ENCODE measurements at regions not wholly inside any gene's neighbourhood (a gene's known extent, or its start where the extent isn't known, plus 50 kb on each side); places are given as distances from the start of the nearest gene placed in this dataset.

DNA sequence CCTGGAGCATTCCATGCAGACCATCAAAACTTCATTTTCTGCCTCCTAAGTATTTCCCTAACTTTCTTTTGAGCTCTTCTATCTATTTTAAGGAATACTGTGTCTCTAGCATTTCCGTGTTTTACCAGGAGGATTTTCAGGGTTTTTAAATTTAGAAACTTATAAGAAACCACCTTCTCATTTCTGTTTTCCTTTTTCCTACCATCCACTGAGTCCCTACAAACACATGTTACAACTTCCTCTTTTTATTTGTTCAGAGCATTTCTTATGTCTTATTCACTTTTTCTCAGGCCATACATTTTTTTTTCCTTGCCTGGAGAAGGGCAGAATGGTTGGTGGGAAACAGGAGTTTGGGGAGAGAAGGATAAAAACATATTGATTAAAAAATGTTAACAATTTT lies 130.0 kb upstream of the BMP5 start:
- Histone ChIP-seq H3K9ac (ENCODE audit: low read depth in 1 of 3, low read length in 3 of 3) (no peak overlapping the region), H3K9me3 (ENCODE audit: control insufficient read depth in 3 of 3, low read length in 3 of 3) (peaks cover 0 to 3% (median 0%) of the 10 kb centered on the region in 3 donors), H3K27me3 (ENCODE audit: control insufficient read depth in 3 of 3, insufficient read depth in 3 of 3, low read length in 3 of 3) (no peaks in the 10 kb centered on the region), H3K4me3 (ENCODE audit: low read length in 3 of 3) (no peak overlapping the region), H3K27ac (ENCODE audit: low read depth, low read length) (no peak overlapping the region), H3K36me3 (ENCODE audit: control insufficient read depth in 3 of 3, insufficient read depth in 3 of 3, low read length in 3 of 3) (no peaks in the 10 kb centered on the region), H3K4me1 (ENCODE audit: control insufficient read depth in 3 of 3, insufficient read depth in 3 of 3, low read length in 3 of 3) (no peaks in the 10 kb centered on the region)

DNA sequence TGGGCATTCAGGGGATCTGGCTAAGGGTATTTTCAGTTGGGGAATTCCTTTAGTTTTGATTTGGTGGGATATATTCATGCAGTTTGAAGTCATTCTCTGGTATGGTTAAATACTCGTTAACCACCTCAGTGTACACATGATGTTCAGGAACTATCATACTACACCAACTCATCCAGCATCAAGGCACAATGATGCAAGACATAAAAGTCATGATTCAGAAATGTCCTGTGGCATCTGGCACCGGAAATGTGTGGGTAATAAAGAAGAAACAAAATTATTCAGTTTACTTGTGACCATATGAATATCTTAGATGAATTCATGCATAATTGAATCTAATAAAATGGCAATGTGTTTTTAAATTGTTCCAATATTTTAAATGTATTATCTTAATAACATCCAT lies 129.0 kb upstream of the BMP5 start:
- H3K27ac ChIP-seq (ENCODE audit: low read depth, low read length) = no peak overlapping the region
- peaks cover 0 to 3% (median 0%) of the 10 kb centered on the region in 3 donors for H3K9me3 ChIP-seq (ENCODE audit: control insufficient read depth in 3 of 3, low read length in 3 of 3)
- H3K9ac ChIP-seq (ENCODE audit: low read depth in 1 of 3, low read length in 3 of 3) = no peak overlapping the region
- H3K4me3 ChIP-seq (ENCODE audit: low read length in 3 of 3) = no peak overlapping the region
- no peaks in the 10 kb centered on the region for H3K27me3 ChIP-seq (ENCODE audit: control insufficient read depth in 3 of 3, insufficient read depth in 3 of 3, low read length in 3 of 3)
- no peaks in the 10 kb centered on the region for H3K4me1 ChIP-seq (ENCODE audit: control insufficient read depth in 3 of 3, insufficient read depth in 3 of 3, low read length in 3 of 3)
- H3K36me3 ChIP-seq (ENCODE audit: control insufficient read depth in 3 of 3, insufficient read depth in 3 of 3, low read length in 3 of 3) = no peaks in the 10 kb centered on the region

DNA sequence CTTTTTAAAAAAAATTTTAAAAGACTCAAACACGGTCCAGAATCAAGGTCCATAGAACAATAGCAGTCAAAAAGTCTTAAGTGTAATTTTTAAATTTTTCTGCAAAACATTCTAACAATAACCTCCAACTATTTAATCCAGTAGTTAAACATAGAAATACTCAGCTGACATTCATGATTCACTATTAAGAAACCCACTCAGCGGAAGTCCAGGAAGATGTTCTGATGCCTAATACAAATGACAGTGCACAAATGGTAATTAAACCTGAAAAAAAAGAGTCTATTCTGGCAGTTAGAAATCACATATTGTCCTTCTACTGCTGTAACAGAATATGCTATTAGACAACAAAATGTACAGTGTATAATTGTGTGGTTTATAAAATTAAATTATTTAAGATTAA lies 128.2 kb upstream of the BMP5 start:
- Histone ChIP-seq H3K27ac (ENCODE audit: low read depth, low read length) (no peak overlapping the region), H3K27me3 (ENCODE audit: control insufficient read depth in 3 of 3, insufficient read depth in 3 of 3, low read length in 3 of 3) (no peaks in the 10 kb centered on the region), H3K4me1 (ENCODE audit: control insufficient read depth in 3 of 3, insufficient read depth in 3 of 3, low read length in 3 of 3) (no peaks in the 10 kb centered on the region), H3K4me3 (ENCODE audit: low read length in 3 of 3) (no peak overlapping the region), H3K9ac (ENCODE audit: low read depth in 1 of 3, low read length in 3 of 3) (no peak overlapping the region), H3K36me3 (ENCODE audit: control insufficient read depth in 3 of 3, insufficient read depth in 3 of 3, low read length in 3 of 3) (no peaks in the 10 kb centered on the region), H3K9me3 (ENCODE audit: control insufficient read depth in 3 of 3, low read length in 3 of 3) (no peaks in the 10 kb centered on the region)

DNA sequence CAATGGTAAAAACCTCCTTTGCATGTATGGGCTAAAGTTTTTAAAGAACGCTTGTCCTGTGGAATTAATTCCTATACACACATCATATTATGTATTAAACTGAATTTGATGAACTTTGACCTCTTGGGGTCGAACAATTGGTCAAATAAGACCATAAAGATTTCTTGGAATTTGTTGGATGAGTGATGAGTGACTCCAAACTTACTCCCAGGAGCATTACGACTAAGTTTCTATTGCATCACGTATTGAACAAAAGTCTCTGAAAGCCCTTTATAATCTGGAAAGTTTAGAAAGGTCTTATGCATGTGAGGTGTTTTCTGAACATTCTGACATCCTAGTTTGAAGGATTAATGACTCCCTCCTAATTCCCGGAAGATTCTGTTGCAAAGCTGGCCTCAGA lies 126.9 kb upstream of the BMP5 start:
- H3K36me3 ChIP-seq (ENCODE audit: control insufficient read depth in 3 of 3, insufficient read depth in 3 of 3, low read length in 3 of 3) = no peaks in the 10 kb centered on the region
- no peaks in the 10 kb centered on the region for H3K9me3 ChIP-seq (ENCODE audit: control insufficient read depth in 3 of 3, low read length in 3 of 3)
- no peaks in the 10 kb centered on the region for H3K27me3 ChIP-seq (ENCODE audit: control insufficient read depth in 3 of 3, insufficient read depth in 3 of 3, low read length in 3 of 3)
- H3K9ac ChIP-seq (ENCODE audit: low read depth in 1 of 3, low read length in 3 of 3) = no peak overlapping the region
- no peak overlapping the region for H3K4me3 ChIP-seq (ENCODE audit: low read length in 3 of 3)
- H3K27ac ChIP-seq (ENCODE audit: low read depth, low read length) = no peak overlapping the region
- no peaks in the 10 kb centered on the region for H3K4me1 ChIP-seq (ENCODE audit: control insufficient read depth in 3 of 3, insufficient read depth in 3 of 3, low read length in 3 of 3)

DNA sequence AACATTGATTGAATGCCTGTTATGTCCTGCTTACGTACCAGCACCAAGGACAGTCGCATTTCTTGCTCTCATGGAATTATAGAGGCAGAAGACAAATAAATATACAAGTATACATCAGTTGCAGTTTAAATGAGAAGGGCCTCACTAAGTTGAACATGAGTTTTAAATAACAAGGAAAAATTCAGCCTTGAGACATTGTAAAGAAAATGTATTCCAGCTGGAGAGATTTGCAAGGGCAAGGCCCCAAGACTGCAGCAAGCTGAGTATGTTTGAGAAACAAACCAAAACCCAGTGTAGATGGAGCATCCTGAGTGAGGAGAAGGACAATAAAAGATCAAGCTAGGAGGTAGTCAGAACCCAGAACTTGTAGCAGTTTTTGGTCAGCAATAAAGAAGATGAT lies 123.2 kb upstream of the BMP5 start:
- H3K4me3 ChIP-seq (ENCODE audit: low read length in 3 of 3) = no peak overlapping the region
- no peak overlapping the region for H3K27ac ChIP-seq (ENCODE audit: low read depth, low read length)
- H3K9ac ChIP-seq (ENCODE audit: low read depth in 1 of 3, low read length in 3 of 3) = no peak overlapping the region
- no peaks in the 10 kb centered on the region for H3K27me3 ChIP-seq (ENCODE audit: control insufficient read depth in 3 of 3, insufficient read depth in 3 of 3, low read length in 3 of 3)
- H3K4me1 ChIP-seq (ENCODE audit: control insufficient read depth in 3 of 3, insufficient read depth in 3 of 3, low read length in 3 of 3) = no peaks in the 10 kb centered on the region
- H3K9me3 ChIP-seq (ENCODE audit: control insufficient read depth in 3 of 3, low read length in 3 of 3) = peaks cover 0 to 2% (median 0%) of the 10 kb centered on the region in 3 donors
- H3K36me3 ChIP-seq (ENCODE audit: control insufficient read depth in 3 of 3, insufficient read depth in 3 of 3, low read length in 3 of 3) = no peaks in the 10 kb centered on the region

DNA sequence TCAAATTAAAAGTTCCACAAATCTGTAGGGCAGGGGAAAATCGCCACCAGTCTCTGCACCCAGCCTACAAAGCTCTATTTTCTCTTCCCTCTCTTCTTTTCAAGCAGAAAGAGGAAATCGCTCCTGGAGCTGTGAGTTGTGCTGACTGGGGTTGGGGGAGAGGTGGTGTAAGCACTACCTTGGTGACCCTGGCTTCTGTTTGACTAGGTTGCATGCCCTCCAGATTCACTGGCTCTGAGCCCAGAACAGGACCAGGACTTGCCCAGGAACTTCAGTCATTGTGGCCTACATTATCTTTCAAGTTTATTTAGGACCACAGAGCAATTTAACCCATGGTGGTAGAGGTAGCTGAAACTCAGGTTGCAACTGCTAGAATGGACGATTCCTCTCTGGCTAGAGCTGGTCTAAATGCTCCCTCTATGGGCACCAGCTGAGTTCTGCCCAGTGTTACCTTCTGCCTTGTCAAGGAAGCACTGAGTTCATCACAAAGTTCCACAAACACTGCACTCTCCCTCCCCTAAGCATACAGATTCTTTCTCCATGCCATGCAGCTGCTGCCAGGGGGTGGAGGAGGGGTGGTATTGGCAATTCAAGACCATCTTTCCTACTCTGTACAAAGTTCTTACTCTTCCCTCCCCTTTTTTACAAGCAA lies 122.0 kb upstream of the BMP5 start:
- Histone ChIP-seq H3K27ac (ENCODE audit: low read depth, low read length) (no peak overlapping the region), H3K9ac (ENCODE audit: low read depth in 1 of 3, low read length in 3 of 3) (no peak overlapping the region), H3K4me1 (ENCODE audit: control insufficient read depth in 3 of 3, insufficient read depth in 3 of 3, low read length in 3 of 3) (no peaks in the 10 kb centered on the region), H3K36me3 (ENCODE audit: control insufficient read depth in 3 of 3, insufficient read depth in 3 of 3, low read length in 3 of 3) (no peaks in the 10 kb centered on the region), H3K4me3 (ENCODE audit: low read length in 3 of 3) (no peak overlapping the region), H3K27me3 (ENCODE audit: control insufficient read depth in 3 of 3, insufficient read depth in 3 of 3, low read length in 3 of 3) (no peaks in the 10 kb centered on the region), H3K9me3 (ENCODE audit: control insufficient read depth in 3 of 3, low read length in 3 of 3) (peaks cover 0 to 3% (median 0%) of the 10 kb centered on the region in 3 donors)

DNA sequence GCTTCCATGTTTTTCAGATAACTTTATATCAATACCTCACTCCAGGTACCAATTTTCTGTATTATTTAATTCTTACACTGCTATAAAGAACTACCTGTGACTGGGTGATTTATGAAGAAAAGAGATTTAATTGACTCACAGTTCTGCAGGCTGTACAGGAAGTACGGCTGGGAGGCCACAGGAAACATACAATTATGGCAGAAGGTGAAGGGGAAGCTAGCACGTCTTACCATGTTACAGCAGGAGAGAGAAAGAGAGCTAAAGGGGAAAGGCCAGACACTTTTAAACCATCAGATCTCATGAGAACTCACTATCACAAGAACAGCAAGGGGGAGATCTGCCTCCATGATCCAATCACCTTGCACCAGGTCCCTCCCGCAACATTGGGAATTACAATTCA lies 119.1 kb upstream of the BMP5 start:
- Histone ChIP-seq H3K36me3 (ENCODE audit: control insufficient read depth in 3 of 3, insufficient read depth in 3 of 3, low read length in 3 of 3) (no peaks in the 10 kb centered on the region), H3K4me3 (ENCODE audit: low read length in 3 of 3) (no peak overlapping the region), H3K9ac (ENCODE audit: low read depth in 1 of 3, low read length in 3 of 3) (no peak overlapping the region), H3K27me3 (ENCODE audit: control insufficient read depth in 3 of 3, insufficient read depth in 3 of 3, low read length in 3 of 3) (no peaks in the 10 kb centered on the region), H3K27ac (ENCODE audit: low read depth, low read length) (no peak overlapping the region), H3K9me3 (ENCODE audit: control insufficient read depth in 3 of 3, low read length in 3 of 3) (peaks cover 0 to 3% (median 0%) of the 10 kb centered on the region in 3 donors), H3K4me1 (ENCODE audit: control insufficient read depth in 3 of 3, insufficient read depth in 3 of 3, low read length in 3 of 3) (no peaks in the 10 kb centered on the region)

DNA sequence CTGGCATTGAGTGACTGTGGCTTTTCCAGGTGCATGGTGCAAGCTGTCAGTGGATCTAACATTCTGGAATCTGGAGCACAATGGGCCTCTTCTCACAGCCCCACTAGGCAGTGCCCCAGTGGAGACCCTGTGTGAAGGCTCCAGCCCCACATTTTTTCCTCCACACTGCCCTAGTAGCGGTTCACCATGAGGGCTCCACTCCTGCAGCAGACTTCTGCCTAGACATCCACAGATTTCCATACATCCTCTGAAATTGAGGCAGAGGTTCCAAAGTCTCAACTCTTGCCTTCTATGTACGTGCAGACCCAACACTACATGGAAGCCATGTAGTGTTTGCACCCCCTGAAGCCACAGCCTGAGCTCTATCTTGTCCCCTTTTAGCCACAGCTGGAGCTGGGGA lies 118.0 kb upstream of the BMP5 start:
- Histone ChIP-seq H3K27me3 (ENCODE audit: control insufficient read depth in 3 of 3, insufficient read depth in 3 of 3, low read length in 3 of 3) (no peaks in the 10 kb centered on the region), H3K27ac (ENCODE audit: low read depth, low read length) (no peak overlapping the region), H3K9me3 (ENCODE audit: control insufficient read depth in 3 of 3, low read length in 3 of 3) (peaks cover 0 to 3% (median 0%) of the 10 kb centered on the region in 3 donors), H3K36me3 (ENCODE audit: control insufficient read depth in 3 of 3, insufficient read depth in 3 of 3, low read length in 3 of 3) (no peaks in the 10 kb centered on the region), H3K4me3 (ENCODE audit: low read length in 3 of 3) (no peak overlapping the region), H3K9ac (ENCODE audit: low read depth in 1 of 3, low read length in 3 of 3) (no peak overlapping the region), H3K4me1 (ENCODE audit: control insufficient read depth in 3 of 3, insufficient read depth in 3 of 3, low read length in 3 of 3) (no peaks in the 10 kb centered on the region)

DNA sequence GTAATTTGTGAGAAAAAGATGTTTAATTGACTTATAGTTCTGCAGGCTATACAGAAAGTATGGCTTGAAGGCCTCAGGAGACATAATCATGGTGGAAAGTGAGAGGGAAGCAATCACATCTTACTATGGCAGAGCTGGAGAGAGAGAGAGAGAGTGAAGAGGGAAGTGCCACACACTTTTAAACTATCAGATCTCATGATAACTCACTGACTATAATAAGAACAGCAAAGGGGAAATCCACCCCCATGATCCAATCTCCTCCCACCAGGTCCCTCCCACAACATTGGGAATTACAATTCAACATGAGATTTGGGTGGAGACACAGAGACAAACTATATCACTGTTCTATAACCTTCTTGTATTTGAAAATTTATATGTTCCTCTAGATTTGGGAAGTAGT lies 117.2 kb upstream of the BMP5 start:
- no peaks in the 10 kb centered on the region for H3K36me3 ChIP-seq (ENCODE audit: control insufficient read depth in 3 of 3, insufficient read depth in 3 of 3, low read length in 3 of 3)
- H3K4me3 ChIP-seq (ENCODE audit: low read length in 3 of 3) = no peak overlapping the region
- H3K4me1 ChIP-seq (ENCODE audit: control insufficient read depth in 3 of 3, insufficient read depth in 3 of 3, low read length in 3 of 3) = no peaks in the 10 kb centered on the region
- H3K9me3 ChIP-seq (ENCODE audit: control insufficient read depth in 3 of 3, low read length in 3 of 3) = peaks cover 0 to 3% (median 0%) of the 10 kb centered on the region in 3 donors
- H3K9ac ChIP-seq (ENCODE audit: low read depth in 1 of 3, low read length in 3 of 3) = no peak overlapping the region
- no peak overlapping the region for H3K27ac ChIP-seq (ENCODE audit: low read depth, low read length)
- H3K27me3 ChIP-seq (ENCODE audit: control insufficient read depth in 3 of 3, insufficient read depth in 3 of 3, low read length in 3 of 3) = no peaks in the 10 kb centered on the region

DNA sequence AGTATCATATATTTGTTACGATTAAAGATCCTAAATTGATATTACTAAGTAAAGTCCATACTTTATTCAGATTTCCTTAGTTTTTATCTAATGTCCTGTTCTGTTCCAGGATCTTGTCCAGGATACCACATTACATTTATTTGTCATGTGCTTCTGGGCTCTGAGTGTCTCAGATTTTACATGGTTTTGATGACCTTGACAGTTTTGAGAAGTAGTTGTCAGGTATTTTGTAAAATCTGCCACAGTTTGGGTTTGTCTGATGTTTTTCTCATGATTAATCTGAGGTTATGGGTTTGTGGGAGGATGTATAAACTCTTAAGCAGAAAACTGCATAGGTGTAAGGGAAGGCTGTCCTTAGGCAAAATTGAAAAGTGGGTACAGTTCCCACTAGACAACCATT lies 109.9 kb upstream of the BMP5 start:
- Histone ChIP-seq H3K4me1 (ENCODE audit: control insufficient read depth in 3 of 3, insufficient read depth in 3 of 3, low read length in 3 of 3) (no peaks in the 10 kb centered on the region), H3K9me3 (ENCODE audit: control insufficient read depth in 3 of 3, low read length in 3 of 3) (no peaks in the 10 kb centered on the region), H3K9ac (ENCODE audit: low read depth in 1 of 3, low read length in 3 of 3) (no peak overlapping the region), H3K27me3 (ENCODE audit: control insufficient read depth in 3 of 3, insufficient read depth in 3 of 3, low read length in 3 of 3) (no peaks in the 10 kb centered on the region), H3K4me3 (ENCODE audit: low read length in 3 of 3) (no peak overlapping the region), H3K36me3 (ENCODE audit: control insufficient read depth in 3 of 3, insufficient read depth in 3 of 3, low read length in 3 of 3) (no peaks in the 10 kb centered on the region), H3K27ac (ENCODE audit: low read depth, low read length) (no peak overlapping the region)
